T-helper 2 cell (primary cell): ENCODE measurements at regions not wholly inside any gene's neighbourhood (a gene's known extent, or its start where the extent isn't known, plus 50 kb on each side); places are given as distances from the start of the nearest gene placed in this dataset.
"Not testable (repeated sequence)": the region's sequence is repeated elsewhere in the genome, so short reads cannot be mapped to it uniquely, and the experiment has no call there.

Source experiments
- DNase-seq, 5 experiments: peaks; one replicate each; pipeline versions ENCODE4 v3.0.0 to v3.0.0-alpha.2; 2012 to 2022

GRCh38 chr6:57870083-57870482 lies 552.7 kb downstream of the PRIM2 start:
- DNase-seq: not testable (repeated sequence)

DNA sequence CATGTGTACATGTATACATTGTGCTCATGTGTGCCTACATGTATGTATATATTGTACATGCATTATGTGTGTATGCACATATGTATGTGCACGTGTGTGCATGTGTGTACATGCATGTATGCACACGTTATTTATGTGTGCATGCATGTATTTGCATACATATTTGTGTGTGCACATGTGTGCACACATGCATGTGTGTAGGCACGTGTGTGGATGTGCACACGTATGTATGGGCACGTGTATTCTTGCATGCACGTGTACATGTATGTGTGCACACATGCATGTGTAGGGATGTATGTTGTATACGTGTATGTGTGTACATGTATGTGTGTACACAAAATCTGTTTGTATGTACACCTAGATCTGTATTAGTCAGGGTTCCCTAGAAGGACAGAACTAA lies 556.0 kb downstream of the PRIM2 start:
- DNase-seq: not testable (repeated sequence)

DNA sequence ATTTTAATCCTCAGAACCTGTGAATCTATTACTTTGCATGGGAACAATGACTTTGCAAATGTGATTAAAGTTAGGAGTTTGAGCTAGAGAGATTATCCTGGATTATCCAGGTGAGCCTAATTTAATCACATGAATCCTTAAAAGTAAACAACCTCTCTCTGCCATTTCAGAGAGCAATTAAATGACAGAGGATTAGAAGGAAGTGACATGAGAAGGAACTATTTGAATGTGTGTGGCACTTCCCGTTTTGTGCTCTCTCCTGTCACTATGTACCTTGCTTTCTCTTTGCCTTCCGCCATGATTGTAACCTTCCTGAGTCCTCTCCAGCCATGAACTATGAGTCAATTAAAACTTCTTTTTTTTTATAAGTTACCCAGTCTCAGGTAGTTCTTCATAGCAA lies 559.2 kb downstream of the PRIM2 start:
- not testable (repeated sequence) for DNase-seq

GRCh38 chr6:57877729-57878128 lies 560.3 kb downstream of the PRIM2 start:
- DNase-seq: not testable (repeated sequence)

- DNase-seq: not testable (repeated sequence)
Measured at GRCh38 chr6:57878792-57879191, 561.4 kb downstream of the PRIM2 start.

- not testable (repeated sequence) for DNase-seq
Measured at GRCh38 chr6:57898850-57899249, 581.4 kb downstream of the PRIM2 start.

DNA sequence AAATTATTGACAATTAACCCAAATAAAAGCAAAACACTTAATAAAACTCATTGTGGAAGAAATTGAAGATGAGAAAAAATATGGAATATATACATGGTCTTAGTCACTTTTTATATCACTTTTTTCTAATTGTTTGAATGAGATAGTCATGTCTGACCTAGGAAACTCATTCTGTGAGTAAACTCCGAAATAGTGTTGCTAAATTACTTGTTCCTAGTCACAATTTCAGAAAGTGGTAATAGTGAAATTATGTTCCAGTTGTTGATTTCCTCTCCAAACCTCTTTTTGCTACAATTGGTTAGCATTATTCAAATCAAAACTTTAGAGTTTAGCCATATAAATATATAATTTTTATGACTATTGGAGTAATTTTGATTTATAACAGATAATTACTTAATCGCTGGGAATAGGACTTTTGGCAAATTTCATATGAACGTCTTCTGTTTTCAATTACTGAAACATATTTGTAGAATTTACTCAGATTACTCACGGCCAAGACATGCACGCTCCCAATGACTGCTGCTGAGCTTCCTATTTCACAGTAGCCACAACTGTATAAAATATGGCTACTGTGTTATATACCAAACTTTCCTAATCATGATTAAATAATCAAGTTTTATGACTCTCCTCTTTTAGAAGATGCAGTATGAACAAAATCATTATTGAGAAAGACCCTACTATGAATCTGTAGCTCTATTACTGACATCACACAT lies 583.4 kb downstream of the PRIM2 start:
- peak in 1 of 5 experiments; percentile 0 for DNase-seq

- DNase-seq: not testable (repeated sequence)
Measured at GRCh38 chr6:57901445-57901844, 584.0 kb downstream of the PRIM2 start.

- DNase-seq: not testable (repeated sequence)
Measured at GRCh38 chr6:57904356-57904755, 586.9 kb downstream of the PRIM2 start.

DNA sequence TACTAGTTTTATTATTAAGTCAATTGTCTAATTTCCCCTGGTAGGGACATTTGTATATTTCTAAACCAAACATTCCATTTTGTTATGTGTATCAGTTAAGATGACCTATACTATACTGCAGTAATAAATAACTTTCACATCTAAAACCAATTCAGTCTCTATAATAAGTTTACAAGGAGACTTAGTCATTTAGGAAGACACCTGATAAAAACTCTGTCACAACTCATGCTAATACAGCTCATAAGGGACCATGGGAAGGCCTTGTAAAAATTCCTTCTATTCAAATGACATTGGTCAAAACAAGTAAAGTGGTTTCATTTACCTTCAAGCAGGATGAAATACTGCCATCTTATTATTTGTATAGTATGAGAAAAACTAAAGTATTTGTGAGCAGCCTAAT lies 597.9 kb downstream of the PRIM2 start:
- DNase-seq: not testable (repeated sequence)

GRCh38 chr6:57942966-57943365 lies 625.5 kb downstream of the PRIM2 start:
- not testable (repeated sequence) for DNase-seq

- not testable (repeated sequence) for DNase-seq
Measured at GRCh38 chr6:57946084-57946768, 628.8 kb downstream of the PRIM2 start.

- not testable (repeated sequence) for DNase-seq
Measured at GRCh38 chr6:57946769-57947091, 629.3 kb downstream of the PRIM2 start.

GRCh38 chr6:57948481-57948880 lies 631.1 kb downstream of the PRIM2 start:
- DNase-seq: not testable (repeated sequence)

- DNase-seq: not testable (repeated sequence)
Measured at GRCh38 chr6:57950430-57950829, 633.0 kb downstream of the PRIM2 start.

- not testable (repeated sequence) for DNase-seq
Measured at GRCh38 chr6:57966757-57967156, 649.3 kb downstream of the PRIM2 start.

GRCh38 chr6:57971956-57972355 lies 654.5 kb downstream of the PRIM2 start:
- DNase-seq: not testable (repeated sequence)

- DNase-seq: no peak
Measured at GRCh38 chr6:57974653-57975052, 657.2 kb downstream of the PRIM2 start.

DNA sequence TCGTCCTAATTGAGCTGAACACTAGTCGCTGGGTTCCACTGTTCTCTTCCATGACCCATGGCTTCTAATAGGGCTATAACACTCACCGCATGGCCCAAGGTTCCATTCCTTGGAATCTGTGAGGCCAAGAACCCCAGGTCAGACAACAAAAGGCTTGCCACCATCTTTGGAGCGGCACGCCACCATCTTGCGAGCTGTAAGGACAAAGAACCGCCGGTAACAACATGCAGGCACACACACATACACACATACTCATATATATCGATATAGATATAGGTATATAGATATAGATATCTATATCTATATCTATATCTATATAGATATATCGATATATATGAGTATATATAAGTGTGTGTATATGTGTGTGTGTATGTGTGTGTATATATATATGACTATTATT lies 657.7 kb downstream of the PRIM2 start:
- not testable (repeated sequence) for DNase-seq

DNA sequence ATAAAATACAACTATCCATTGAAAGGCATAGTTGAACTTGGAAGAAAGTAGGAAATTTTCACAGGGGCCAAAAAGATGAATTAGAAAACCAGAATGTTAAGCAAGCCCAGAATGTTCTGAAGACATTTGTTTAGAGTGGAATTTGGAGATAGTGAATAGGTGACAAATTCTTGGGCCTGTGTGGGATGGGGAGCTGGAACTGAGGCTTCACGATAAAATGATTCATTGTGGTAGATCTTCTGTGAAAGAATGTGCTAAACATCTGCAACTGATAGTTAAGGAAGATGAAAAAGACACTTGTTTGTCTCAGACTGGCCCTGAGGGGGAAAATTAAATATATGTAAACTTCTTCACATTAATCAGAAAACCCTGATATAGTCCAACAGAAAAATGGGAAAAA lies 658.9 kb downstream of the PRIM2 start:
- DNase-seq: not testable (repeated sequence)

DNA sequence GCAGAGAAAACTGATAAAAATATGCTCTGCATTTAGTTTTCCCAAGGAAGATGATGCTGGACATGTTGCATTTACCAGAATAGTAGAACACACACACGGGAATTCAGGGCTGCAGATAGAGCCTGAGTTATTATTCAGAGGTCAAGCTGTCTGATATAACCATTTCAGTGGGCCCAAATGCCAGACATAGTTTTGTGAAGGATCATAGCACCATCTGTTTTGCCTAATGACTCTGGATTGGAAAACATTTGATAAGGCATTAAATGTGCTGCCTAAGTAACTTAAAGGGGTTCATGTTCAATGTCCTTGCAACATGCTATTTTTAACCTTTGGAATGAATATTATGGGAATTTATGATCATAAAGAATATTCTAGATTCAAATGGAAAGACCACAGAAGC lies 666.2 kb downstream of the PRIM2 start:
- DNase-seq: not testable (repeated sequence)

GRCh38 chr6:57984575-57984974 lies 667.1 kb downstream of the PRIM2 start:
- DNase-seq: not testable (repeated sequence)

- not testable (repeated sequence) for DNase-seq
Measured at GRCh38 chr6:57985734-57986133, 668.3 kb downstream of the PRIM2 start.

GRCh38 chr6:57986584-57986983 lies 669.2 kb downstream of the PRIM2 start:
- DNase-seq: peak in 1 of 5 experiments; percentile 8
